ENCODE measurements at regions not wholly inside any gene's neighbourhood (a gene's known extent, or its start where the extent isn't known, plus 50 kb on each side); places are given as distances from the start of the nearest gene placed in this dataset.

GRCh38 chr3:28934126-28934813, 346.6 kb upstream of the RBMS3 start:
- POLR2A ChIA-PET = no interaction called here
- CTCF ChIA-PET = no interaction called here

GRCh38 chr3:28935146-28935545, 345.7 kb upstream of the RBMS3 start:
- CTCF ChIA-PET = no interaction called here

GRCh38 chr3:28936154-28936553, 344.7 kb upstream of the RBMS3 start:
- ChIA-PET CTCF (no interaction called here), POLR2A (no interaction called here)

More at GRCh38 chr3:28935146-28935545, 345.7 kb upstream of the RBMS3 start:
- POLR2A ChIA-PET = no interaction called here

GRCh38 chr3:28940530-28940929, 340.3 kb upstream of the RBMS3 start:
- ChIA-PET CTCF (no interaction called here), POLR2A (no interaction called here)

GRCh38 chr3:28940994-28941393, 339.9 kb upstream of the RBMS3 start:
- CTCF ChIA-PET = no interaction called here
- POLR2A ChIA-PET = no interaction called here

GRCh38 chr3:28947061-28947460, 333.8 kb upstream of the RBMS3 start:
- CTCF ChIA-PET = no interaction called here
- POLR2A ChIA-PET = no interaction called here

- ChIA-PET POLR2A (no interaction called here), CTCF (no interaction called here)
Measured at GRCh38 chr3:28947751-28948150, 333.1 kb upstream of the RBMS3 start.

GRCh38 chr3:28948685-28949084, 332.2 kb upstream of the RBMS3 start:
- ChIA-PET POLR2A (no interaction called here), CTCF (no interaction called here)

GRCh38 chr3:28949580-28949979, 331.3 kb upstream of the RBMS3 start:
- CTCF ChIA-PET = no interaction called here

GRCh38 chr3:28950614-28951013, 330.3 kb upstream of the RBMS3 start:
- ChIA-PET CTCF (no interaction called here), POLR2A (no interaction called here)

More at GRCh38 chr3:28949580-28949979, 331.3 kb upstream of the RBMS3 start:
- POLR2A ChIA-PET = no interaction called here

GRCh38 chr3:28951772-28952556, 328.9 kb upstream of the RBMS3 start:
- ChIA-PET POLR2A (no interaction called here), CTCF (no interaction called here)

GRCh38 chr3:28958656-28959055, 322.2 kb upstream of the RBMS3 start:
- POLR2A ChIA-PET = no interaction called here
- CTCF ChIA-PET = no interaction called here

GRCh38 chr3:28971156-28971555, 309.7 kb upstream of the RBMS3 start:
- CTCF ChIA-PET = no interaction called here
- POLR2A ChIA-PET = no interaction called here

- ChIA-PET CTCF (no interaction called here), POLR2A (no interaction called here)
Measured at GRCh38 chr3:28972921-28973320, 307.9 kb upstream of the RBMS3 start.

GRCh38 chr3:28973609-28974008, 307.3 kb upstream of the RBMS3 start:
- ChIA-PET POLR2A (no interaction called here), CTCF (no interaction called here)

- ChIA-PET POLR2A (no interaction called here), CTCF (no interaction called here)
Measured at GRCh38 chr3:28978092-28978491, 302.8 kb upstream of the RBMS3 start.

GRCh38 chr3:28980131-28980530, 300.7 kb upstream of the RBMS3 start:
- ChIA-PET CTCF (no interaction called here), POLR2A (no interaction called here)

- CTCF ChIA-PET = no interaction called here
- POLR2A ChIA-PET = no interaction called here
Measured at GRCh38 chr3:28980631-28981030, 300.2 kb upstream of the RBMS3 start.

- ChIA-PET POLR2A (no interaction called here), CTCF (no interaction called here)
Measured at GRCh38 chr3:28982906-28983305, 298.0 kb upstream of the RBMS3 start.

GRCh38 chr3:28986922-28987321, 293.9 kb upstream of the RBMS3 start:
- ChIA-PET POLR2A (no interaction called here), CTCF (no interaction called here)

GRCh38 chr3:28989646-28990089, 291.2 kb upstream of the RBMS3 start:
- ChIA-PET POLR2A (no interaction called here), CTCF (no interaction called here)
